K562 (cell line): ENCODE measurements at regions not wholly inside any gene's neighbourhood (a gene's known extent, or its start where the extent isn't known, plus 50 kb on each side); places are given as distances from the start of the nearest gene placed in this dataset.

ENCODE experiments used
- GATAD2B ChIP-seq: fragments of 450-650 bp; IDR thresholded peaks from 2 replicates; pipeline ENCODE4 v1.6.1; 2017; ENCODE audit warnings: mild to moderate bottlenecking, borderline replicate concordance
- MXI1 ChIP-seq: IDR thresholded peaks from 2 replicates; pipeline ENCODE4 v1.6.1; 2011; ENCODE audit warnings: low read depth, mild to moderate bottlenecking, improper control_type of control experiment, low read length
- TAF1 ChIP-seq: IDR thresholded peaks from 2 replicates; pipeline ENCODE4 v1.6.1; 2011; ENCODE audit warnings: mild to moderate bottlenecking, low read length, moderate library complexity; ENCODE audit not compliant: insufficient read depth, control insufficient read depth, severe bottlenecking; ENCODE audit errors: extremely low read depth
- ZNF232 ChIP-seq: sonication (generic); formaldehyde crosslinking; IDR thresholded peaks from 2 replicates; pipeline ENCODE4 v1.8.0; 2022; ENCODE audit warnings: mild to moderate bottlenecking, missing genetic modification reagents

DNA sequence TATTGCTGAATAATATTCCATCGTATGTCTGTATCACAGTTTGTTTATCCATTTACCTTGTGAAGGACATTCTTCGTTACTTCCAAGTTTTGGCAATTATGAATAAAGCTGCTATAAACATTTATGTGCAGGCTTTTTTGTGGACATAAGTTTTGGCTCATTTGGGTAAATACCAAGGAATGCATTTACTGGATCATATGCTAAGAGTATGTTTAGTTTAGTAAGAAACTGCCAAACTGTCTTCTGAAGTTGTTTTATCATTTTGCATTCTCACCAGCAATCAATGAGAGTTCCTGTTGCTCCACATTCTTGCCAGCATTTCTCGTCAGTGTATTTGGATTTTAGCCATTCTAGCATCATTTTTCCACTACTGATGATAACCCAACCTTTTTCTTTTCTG lies 232.7 kb upstream of the NR3C2 start:
- no peak for TF ChIP-seq ZNF232
- no peak for TF ChIP-seq GATAD2B
- no peak for TF ChIP-seq MXI1
- no peak for TF ChIP-seq TAF1
